ENCODE measurements at regions not wholly inside any gene's neighbourhood (a gene's known extent, or its start where the extent isn't known, plus 50 kb on each side); places are given as distances from the start of the nearest gene placed in this dataset.
"Not testable (repeated sequence)": the region's sequence is repeated elsewhere in the genome, so short reads cannot be mapped to it uniquely, and the experiment has no call there.

GRCh38 chr19:28359431-28360414 is 853.2 kb downstream of the UQCRFS1 start:
- no peaks in the 10 kb centered on the region for H3K36me3 ChIP-seq (ENCODE audit: insufficient read depth, low read length)
- no peaks in the 10 kb centered on the region for H4K20me1 ChIP-seq (ENCODE audit: insufficient read depth, low read length, poor library complexity, severe bottlenecking)
- H2AFZ ChIP-seq (ENCODE audit: low read length) = no peak overlapping the region
- H3K4me2 ChIP-seq (ENCODE audit: low read depth, low read length, poor library complexity, severe bottlenecking) = no peak overlapping the region
- H3K4me1 ChIP-seq (ENCODE audit: insufficient read depth, low read length, poor library complexity, severe bottlenecking) = no peaks in the 10 kb centered on the region
- H3K9ac ChIP-seq (ENCODE audit: low read depth, low read length, poor library complexity, severe bottlenecking) = no peak overlapping the region
- no peaks in the 10 kb centered on the region for H3K27me3 ChIP-seq (ENCODE audit: insufficient read depth, low read length, poor library complexity, severe bottlenecking)
- H3F3A ChIP-seq (ENCODE audit: low read depth) = no peaks in the 10 kb centered on the region
- no peaks in the 10 kb centered on the region for H3K9me3 ChIP-seq (ENCODE audit: insufficient read depth, low read depth, low read length)
- no peaks in the 10 kb centered on the region for H3K9me2 ChIP-seq (replicated peaks; ENCODE audit: low read depth, low read length)
- H3K79me2 ChIP-seq (ENCODE audit: insufficient read depth, low read length) = no peaks in the 10 kb centered on the region
- no peak overlapping the region for H3K4me3 ChIP-seq (ENCODE audit: low read length, poor library complexity, severe bottlenecking)
- TF ChIP-seq EZH2phosphoT487 (IDR thresholded peaks at IDR 0.05; ENCODE audit: borderline replicate concordance) = no peak

DNA sequence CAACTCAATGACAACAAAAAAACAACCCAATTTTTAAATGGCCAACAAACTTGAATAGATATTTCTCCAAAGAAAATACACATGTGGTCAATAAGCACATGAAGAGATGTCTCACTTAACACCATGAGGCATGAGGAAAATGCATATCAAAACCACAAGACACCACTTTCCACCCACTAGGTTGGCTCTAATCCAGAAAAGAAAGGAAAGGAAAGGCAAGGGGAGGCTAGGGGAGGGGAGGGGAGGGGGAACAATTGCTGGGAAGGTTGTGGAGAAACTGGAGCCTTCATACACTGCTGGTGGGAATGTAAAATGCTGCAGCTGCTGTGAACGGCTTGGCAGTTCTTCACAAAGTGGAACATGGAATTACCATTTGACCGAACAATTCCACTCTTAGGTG is 854.3 kb downstream of the UQCRFS1 start:
- H3K9me2 ChIP-seq (replicated peaks; ENCODE audit: low read depth, low read length) = no peaks in the 10 kb centered on the region
- H3K4me3 ChIP-seq (ENCODE audit: low read length, poor library complexity, severe bottlenecking) = no peak overlapping the region
- no peak overlapping the region for H3K4me2 ChIP-seq (ENCODE audit: low read depth, low read length, poor library complexity, severe bottlenecking)
- H2AFZ ChIP-seq (ENCODE audit: low read length) = no peak overlapping the region
- no peak for TF ChIP-seq EZH2phosphoT487 (IDR thresholded peaks at IDR 0.05; ENCODE audit: borderline replicate concordance)
- TF ChIP-seq, protein P1, sequence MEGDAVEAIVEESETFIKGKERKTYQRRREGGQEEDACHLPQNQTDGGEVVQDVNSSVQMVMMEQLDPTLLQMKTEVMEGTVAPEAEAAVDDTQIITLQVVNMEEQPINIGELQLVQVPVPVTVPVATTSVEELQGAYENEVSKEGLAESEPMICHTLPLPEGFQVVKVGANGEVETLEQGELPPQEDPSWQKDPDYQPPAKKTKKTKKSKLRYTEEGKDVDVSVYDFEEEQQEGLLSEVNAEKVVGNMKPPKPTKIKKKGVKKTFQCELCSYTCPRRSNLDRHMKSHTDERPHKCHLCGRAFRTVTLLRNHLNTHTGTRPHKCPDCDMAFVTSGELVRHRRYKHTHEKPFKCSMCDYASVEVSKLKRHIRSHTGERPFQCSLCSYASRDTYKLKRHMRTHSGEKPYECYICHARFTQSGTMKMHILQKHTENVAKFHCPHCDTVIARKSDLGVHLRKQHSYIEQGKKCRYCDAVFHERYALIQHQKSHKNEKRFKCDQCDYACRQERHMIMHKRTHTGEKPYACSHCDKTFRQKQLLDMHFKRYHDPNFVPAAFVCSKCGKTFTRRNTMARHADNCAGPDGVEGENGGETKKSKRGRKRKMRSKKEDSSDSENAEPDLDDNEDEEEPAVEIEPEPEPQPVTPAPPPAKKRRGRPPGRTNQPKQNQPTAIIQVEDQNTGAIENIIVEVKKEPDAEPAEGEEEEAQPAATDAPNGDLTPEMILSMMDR (conservative IDR thresholded peaks at IDR 0.05; ENCODE audit: low read length) = no peak
- no peaks in the 10 kb centered on the region for H3K27me3 ChIP-seq (ENCODE audit: insufficient read depth, low read length, poor library complexity, severe bottlenecking)
- H3K79me2 ChIP-seq (ENCODE audit: insufficient read depth, low read length) = no peaks in the 10 kb centered on the region
- H3K9ac ChIP-seq (ENCODE audit: low read depth, low read length, poor library complexity, severe bottlenecking) = no peak overlapping the region
- H3K4me1 ChIP-seq (ENCODE audit: insufficient read depth, low read length, poor library complexity, severe bottlenecking) = no peaks in the 10 kb centered on the region
- no peaks in the 10 kb centered on the region for H3K9me3 ChIP-seq (ENCODE audit: insufficient read depth, low read depth, low read length)
- no peaks in the 10 kb centered on the region for H3K36me3 ChIP-seq (ENCODE audit: insufficient read depth, low read length)
- H4K20me1 ChIP-seq (ENCODE audit: insufficient read depth, low read length, poor library complexity, severe bottlenecking) = no peaks in the 10 kb centered on the region
- no peaks in the 10 kb centered on the region for H3F3A ChIP-seq (ENCODE audit: low read depth)

DNA sequence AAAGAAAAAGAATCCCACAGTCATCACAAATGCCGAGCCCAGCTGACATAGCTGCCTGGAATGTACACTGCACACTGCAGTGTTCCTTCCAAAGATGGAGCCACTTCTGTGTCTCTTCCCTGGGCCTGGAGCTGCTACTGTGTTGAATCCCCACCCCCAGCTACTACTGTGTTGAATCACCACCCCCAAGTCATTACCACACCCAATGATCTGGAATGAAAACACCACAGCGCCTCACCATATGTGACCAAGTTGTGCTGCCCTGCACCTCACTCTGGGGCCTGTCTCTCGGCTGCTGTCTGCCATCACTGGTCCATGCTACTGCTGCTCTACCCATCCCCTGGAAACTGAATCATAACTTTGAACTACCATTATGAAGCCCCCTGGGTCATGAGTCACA is 861.2 kb downstream of the UQCRFS1 start:
- no peak for TF ChIP-seq EZH2phosphoT487 (IDR thresholded peaks at IDR 0.05; ENCODE audit: borderline replicate concordance)
- TF ChIP-seq, protein P1 (conservative IDR thresholded peaks at IDR 0.05; ENCODE audit: low read length) = no peak
- H4K20me1 ChIP-seq (ENCODE audit: insufficient read depth, low read length, poor library complexity, severe bottlenecking) = no peaks in the 10 kb centered on the region
- H3K9ac ChIP-seq (ENCODE audit: low read depth, low read length, poor library complexity, severe bottlenecking) = no peak overlapping the region
- no peak overlapping the region for H2AFZ ChIP-seq (ENCODE audit: low read length)
- H3K79me2 ChIP-seq (ENCODE audit: insufficient read depth, low read length) = no peaks in the 10 kb centered on the region
- no peaks in the 10 kb centered on the region for H3K4me1 ChIP-seq (ENCODE audit: insufficient read depth, low read length, poor library complexity, severe bottlenecking)
- 0 out of 2 replicates have a peak, but pooled peaks cover 3% of the 10 kb centered on the region for H3K9me3 ChIP-seq (ENCODE audit: insufficient read depth, low read depth, low read length)
- no peaks in the 10 kb centered on the region for H3K9me2 ChIP-seq (replicated peaks; ENCODE audit: low read depth, low read length)
- no peak overlapping the region for H3K4me3 ChIP-seq (ENCODE audit: low read length, poor library complexity, severe bottlenecking)
- no peak overlapping the region for H3K4me2 ChIP-seq (ENCODE audit: low read depth, low read length, poor library complexity, severe bottlenecking)
- H3K27me3 ChIP-seq (ENCODE audit: insufficient read depth, low read length, poor library complexity, severe bottlenecking) = no peaks in the 10 kb centered on the region
- no peaks in the 10 kb centered on the region for H3K36me3 ChIP-seq (ENCODE audit: insufficient read depth, low read length)
- H3F3A ChIP-seq (ENCODE audit: low read depth) = no peaks in the 10 kb centered on the region

DNA sequence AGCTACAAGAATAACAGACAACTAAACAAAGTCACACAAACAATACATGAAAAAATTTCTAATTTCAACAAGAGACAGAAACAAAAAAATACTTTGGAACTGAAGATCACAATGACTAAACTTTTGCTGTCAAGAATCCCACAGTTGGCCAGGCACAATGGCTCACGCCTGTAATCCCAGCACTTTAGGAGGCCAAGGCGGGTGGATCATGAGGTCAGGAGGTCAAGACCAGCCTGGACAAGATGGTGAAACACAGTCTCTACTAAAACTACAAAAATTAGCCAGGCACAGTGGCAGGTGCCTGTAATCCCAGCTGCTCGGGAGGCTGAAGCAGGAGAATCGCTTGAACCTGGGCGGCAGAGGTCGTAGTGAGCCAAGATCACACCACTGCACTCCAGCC is 861.6 kb downstream of the UQCRFS1 start:
- not testable (repeated sequence) for H3K9me2 ChIP-seq (replicated peaks; ENCODE audit: low read depth, low read length); H3K4me3 ChIP-seq (ENCODE audit: low read length, poor library complexity, severe bottlenecking); H3K9me3 ChIP-seq (ENCODE audit: insufficient read depth, low read depth, low read length); H3F3A ChIP-seq (ENCODE audit: low read depth); H3K4me2 ChIP-seq (ENCODE audit: low read depth, low read length, poor library complexity, severe bottlenecking); H2AFZ ChIP-seq (ENCODE audit: low read length); H4K20me1 ChIP-seq (ENCODE audit: insufficient read depth, low read length, poor library complexity, severe bottlenecking); H3K36me3 ChIP-seq (ENCODE audit: insufficient read depth, low read length); H3K4me1 ChIP-seq (ENCODE audit: insufficient read depth, low read length, poor library complexity, severe bottlenecking); H3K27me3 ChIP-seq (ENCODE audit: insufficient read depth, low read length, poor library complexity, severe bottlenecking); H3K79me2 ChIP-seq (ENCODE audit: insufficient read depth, low read length); H3K9ac ChIP-seq (ENCODE audit: low read depth, low read length, poor library complexity, severe bottlenecking)

Data from Loucy (cell line).